K562 (cell line): ENCODE measurements at regions not wholly inside any gene's neighbourhood (a gene's known extent, or its start where the extent isn't known, plus 50 kb on each side); places are given as distances from the start of the nearest gene placed in this dataset.

Source experiments
- ATAC-seq: fragments of 200-7000 bp; cut with Tn5 transposase; 3 replicates; pipeline ENCODE4 v1.9.1; 2020; ENCODE audit warnings: moderate library complexity
- BruUV-seq: library from RNA; stranded (reverse); fragments of 400-500 nt; replicated peaks from 2 replicates; lab custom pipeline; 2021; lab: Mats Ljungman, UMichigan
- CTCF ChIA-PET: fragments of 300-600 bp; formaldehyde crosslinking; extraction: SDS; loops from one replicate; lab custom pipeline; 2021; ENCODE audit warnings: low intra/inter-chr PET ratio; lab: Yijun Ruan, JAX
- POLR2A ChIA-PET: fragments of 300-600, 350-650 bp; sonication (Branson Sonifier 250); formaldehyde crosslinking; extraction: SDS; loops from one replicate; lab custom pipeline; 2021; ENCODE audit warnings: antibody characterized with exemption, inconsistent platforms; lab: Yijun Ruan, JAX
- DNase-seq, 4 experiments: peaks; one replicate each; pipeline versions ENCODE4 v3.0.0 to v3.0.0-alpha.2; 2011 to 2018; ENCODE audit warnings: low spot score in 3 of 4, mixed read lengths in 3 of 4; ENCODE audit errors: extremely low read depth in 1 of 4
- FAIRE-seq: peaks from 2 replicates; lab custom pipeline; 2011; peaks lifted over from hg19 to GRCh38; lab: Jason Lieb, UNC
- H2AFZ ChIP-seq: 2 replicates; pipeline ENCODE4 v1.6.0; 2011; ENCODE audit warnings: low read depth, low read length, control low read depth, inconsistent platforms
- H3K27ac ChIP-seq: fragments of 200-600 bp; 3 replicates; pipeline ENCODE4 v1.8.0; 2011; ENCODE audit warnings: low read depth, mild to moderate bottlenecking, control low read depth, inconsistent platforms, low read length, moderate library complexity, mixed read lengths; ENCODE audit errors: extremely low read depth
- H3K27me3 ChIP-seq, 2 experiments: fragments of 300-600 bp in 1 of 2; 2 replicates in 1 of 2; 3 replicates in 1 of 2; pipeline versions ENCODE4 v1.6.0 to v1.8.0; 2011; ENCODE audit warnings: inconsistent platforms in 2 of 2, low read length in 2 of 2, mild to moderate bottlenecking in 1 of 2, mixed read lengths in 1 of 2, moderate library complexity in 1 of 2; ENCODE audit not compliant: control insufficient read depth in 2 of 2, insufficient read depth in 2 of 2
- H3K36me3 ChIP-seq: fragments of 300-600 bp; 3 replicates; pipeline ENCODE4 v1.8.0; 2011; ENCODE audit warnings: mild to moderate bottlenecking, low read length, inconsistent platforms; ENCODE audit not compliant: control insufficient read depth, insufficient read depth
- H3K4me1 ChIP-seq, 2 experiments: fragments of 200-600 bp in 1 of 2; replicated peaks in 1 of 2; 2 replicates in 1 of 2; 3 replicates in 1 of 2; pipeline versions ENCODE4 v1.5.1 to v1.8.0; 2011; ENCODE audit warnings: inconsistent platforms in 2 of 2, low read length in 2 of 2, mild to moderate bottlenecking in 1 of 2, mixed read lengths in 1 of 2, moderate library complexity in 1 of 2; ENCODE audit not compliant: control insufficient read depth in 2 of 2, insufficient read depth in 2 of 2
- H3K4me2 ChIP-seq: 2 replicates; pipeline ENCODE4 v1.6.1; 2011; ENCODE audit warnings: low read length, control low read depth, inconsistent platforms, mixed read lengths; ENCODE audit not compliant: insufficient read depth
- H3K4me3 ChIP-seq: fragments of 200-600 bp; sonication (generic), shearing (Covaris generic); 2 replicates; pipeline ENCODE4 v1.5.1; 2016; ENCODE audit warnings: control low read depth, inconsistent platforms
- H3K79me2 ChIP-seq: fragments of 200-600 bp; 3 replicates; pipeline ENCODE4 v1.8.0; 2011; ENCODE audit warnings: low read length, inconsistent platforms; ENCODE audit not compliant: control insufficient read depth, insufficient read depth
- H3K9ac ChIP-seq, 2 experiments: 2 replicates each; pipeline versions ENCODE4 v1.6.0 to v1.6.1; 2011; ENCODE audit warnings: low read depth in 2 of 2, low read length in 2 of 2, control low read depth in 1 of 2, inconsistent platforms in 1 of 2, mild to moderate bottlenecking in 1 of 2, mixed read lengths in 1 of 2; ENCODE audit not compliant: insufficient read depth in 1 of 2
- H3K9me1 ChIP-seq: one replicate; pipeline ENCODE4 v1.6.0; 2011; ENCODE audit warnings: inconsistent platforms, mild to moderate bottlenecking, low read length, moderate library complexity; ENCODE audit not compliant: control insufficient read depth, insufficient read depth
- H3K9me3 ChIP-seq: replicated peaks from 2 replicates; pipeline ENCODE4 v1.5.1; 2011; ENCODE audit warnings: low read depth, low read length, inconsistent platforms; ENCODE audit not compliant: control insufficient read depth, insufficient read depth
- H4K20me1 ChIP-seq: replicated peaks from 2 replicates; pipeline ENCODE4 v1.6.1; 2011; ENCODE audit warnings: low read length, inconsistent platforms, mixed read lengths; ENCODE audit not compliant: control insufficient read depth, insufficient read depth
- ELF1 ChIP-seq: fragments of 200-800 bp; sonication (Bioruptor generic); IDR thresholded peaks from 2 replicates; pipeline ENCODE4 v1.6.1; 2016; ENCODE audit warnings: missing genetic modification characterization, missing compliant biosample characterization
- HMBOX1 ChIP-seq: sonication (generic); IDR thresholded peaks from 2 replicates; pipeline ENCODE4 v1.6.1; 2016
- HMGXB4 ChIP-seq: sonication (generic); formaldehyde crosslinking; IDR thresholded peaks from 2 replicates; pipeline ENCODE4 v1.8.1; 2023; ENCODE audit warnings: mild to moderate bottlenecking, missing genetic modification reagents
- KAT8 ChIP-seq: fragments of 450-650 bp; IDR thresholded peaks from 2 replicates; pipeline ENCODE4 v1.6.1; 2016; ENCODE audit warnings: low read depth, mild to moderate bottlenecking
- NFYB ChIP-seq: IDR thresholded peaks from 2 replicates; pipeline ENCODE4 v1.6.1; 2011; ENCODE audit warnings: mild to moderate bottlenecking, moderate library complexity; ENCODE audit not compliant: insufficient read length; ENCODE audit errors: extremely low read depth
- NR2C1 ChIP-seq, 2 experiments: fragments of 450-650 bp; IDR thresholded peaks; 2 replicates each; pipeline ENCODE4 v1.6.1; 2017; ENCODE audit warnings: mild to moderate bottlenecking in 2 of 2, antibody characterized with exemption in 1 of 2, inconsistent platforms in 1 of 2, missing compliant biosample characterization in 1 of 2, missing genetic modification characterization in 1 of 2
- PTBP1 ChIP-seq: fragments of 200-400 bp; formaldehyde crosslinking; IDR thresholded peaks from 2 replicates; pipeline ENCODE4 v1.6.1; 2017; ENCODE audit warnings: low read depth, low read length
- RBM14 ChIP-seq: fragments of 200-400 bp; formaldehyde crosslinking; IDR thresholded peaks from 2 replicates; pipeline ENCODE4 v1.6.1; 2018; ENCODE audit warnings: low read depth, mild to moderate bottlenecking, low read length, moderate library complexity, borderline replicate concordance; ENCODE audit not compliant: insufficient read depth
- YY1 ChIP-seq, 3 experiments: IDR thresholded peaks; 2 replicates each; pipeline ENCODE4 v1.6.1; 2011; ENCODE audit warnings: low read length in 2 of 3, mild to moderate bottlenecking in 2 of 3, moderate library complexity in 2 of 3, borderline replicate concordance in 1 of 3, control low read depth in 1 of 3, low read depth in 1 of 3; ENCODE audit not compliant: insufficient read depth in 3 of 3, insufficient replicate concordance in 2 of 3, control insufficient read depth in 1 of 3, insufficient read length in 1 of 3; ENCODE audit errors: extremely low read depth in 1 of 3
- ZKSCAN1 ChIP-seq: fragments of 150-350 bp; IDR thresholded peaks from 2 replicates; pipeline ENCODE4 v1.6.1; 2016; ENCODE audit warnings: low read depth, low read length
- WGBS: fragments of 100-300 bp; shearing (Covaris generic); methylation state at CpG from one replicate; pipeline ENCODE4 v1.1.6; 2016; ENCODE audit warnings: low coverage, mixed read lengths; ENCODE audit not compliant: insufficient coverage; ENCODE audit errors: missing lambda C conversion rate; 5-methylcytosine and 5-hydroxymethylcytosine counted together
- in situ Hi-C: fragments of 300-500 bp; cut with MboI; formaldehyde crosslinking; loops from 4 replicates; pipeline ENCODE4 v1.15.0; 2018; ENCODE audit warnings: inconsistent platforms, mixed read lengths
- intact Hi-C: fragments of 100-400 bp; cut with micrococcal nuclease; formaldehyde crosslinking; loops from 2 replicates; pipeline ENCODE4 v1.14.2; 2022

GRCh38 chr6:151178373-151178772 is 61.4 kb upstream of the AKAP12 start:
- 0% methylated on average over 3 of the region's 3 CpGs for WGBS
- intact Hi-C loops, result no loop called here
- peak in 1 of 3 experiments; percentile 56 for TF ChIP-seq YY1 (IDR thresholded peaks at IDR 0.05; ENCODE audit: borderline replicate concordance in 1 of 3, control insufficient read depth in 1 of 3, extremely low read depth in 1 of 3, insufficient read depth in 3 of 3, insufficient read length in 1 of 3, insufficient replicate concordance in 2 of 3, low read depth in 1 of 3, low read length in 2 of 3)
- TF ChIP-seq NFYB, result no peak

GRCh38 chr6:151179321-151179720 is 60.4 kb upstream of the AKAP12 start:
- CTCF ChIA-PET, result no interaction called here
- WGBS, result 0% methylated on average over 2 of the region's 2 CpGs
- Histone ChIP-seq H3K9me3 (no peaks in the 10 kb centered on the region), H3K4me3 (no peak overlapping the region), H3K27me3 (peaks cover 13 to 41% of the 10 kb centered on the region in 2 experiments; a peak in 4 of 5 replicates), H3K9me1 (no peaks in the 10 kb centered on the region), H3K36me3 (no peaks in the 10 kb centered on the region), H3K27ac (no peak overlapping the region)
- in situ Hi-C loops, result no loop called here
- no peak for ATAC-seq
- no peak for TF ChIP-seq KAT8
- TF ChIP-seq NR2C1 (IDR thresholded peaks at IDR 0.05), result no peak
- no peak for TF ChIP-seq NR2C1 (tag; IDR thresholded peaks at IDR 0.05)
- no peak for TF ChIP-seq RBM14
- no peak for TF ChIP-seq ZKSCAN1
- TF ChIP-seq HMBOX1, result no peak
- no peak for TF ChIP-seq PTBP1
- no peak for TF ChIP-seq ELF1 (tag)
- TF ChIP-seq HMGXB4, result no peak
- TF ChIP-seq, all 486 proteins: peak for 0
- Histone ChIP-seq H2AFZ (no peak overlapping the region), H3K4me1 (0 out of 5 replicates have a peak, but pooled peaks cover 0 to 2% of the 10 kb centered on the region in 2 experiments), H3K4me2 (no peak overlapping the region), H3K9ac (no peak overlapping the region), H3K79me2 (no peaks in the 10 kb centered on the region), H4K20me1 (no peaks in the 10 kb centered on the region)
- BruUV-seq, result no TSS peak
- FAIRE-seq (no peak), DNase-seq (no peak)
- POLR2A ChIA-PET, result interaction anchor here (0.7 to 1.6 kb wide), 4 partner anchors 9 to 201 kb away, joined by 3 to 4 read pairs (median 4); no protein-coding TSS in a partner anchor
- intact Hi-C loops, result no loop called here

More at GRCh38 chr6:151178373-151178772, 61.4 kb upstream of the AKAP12 start:
- no TSS peak for BruUV-seq
- CTCF ChIA-PET, result no interaction called here
- H3K4me2 ChIP-seq, result no peak overlapping the region
- H3K79me2 ChIP-seq, result no peaks in the 10 kb centered on the region
- H3K4me3 ChIP-seq, result no peak overlapping the region
- H3K27ac ChIP-seq, result no peak overlapping the region
- DNase-seq (no peak), ATAC-seq (no peak), FAIRE-seq (no peak)
- no peaks in the 10 kb centered on the region for H3K9me3 ChIP-seq
- H3K9ac ChIP-seq, result no peak overlapping the region
- H3K4me1 ChIP-seq, result 0 out of 5 replicates have a peak, but pooled peaks cover 0 to 2% of the 10 kb centered on the region in 2 experiments
- H2AFZ ChIP-seq, result no peak overlapping the region
- peaks cover 13 to 38% of the 10 kb centered on the region in 2 experiments; a peak in 4 of 5 replicates for H3K27me3 ChIP-seq
- no peaks in the 10 kb centered on the region for H3K36me3 ChIP-seq
- H3K9me1 ChIP-seq, result no peaks in the 10 kb centered on the region
- POLR2A ChIA-PET, result interaction anchor here (1.5 to 1.6 kb wide), 2 partner anchors 51 to 200 kb away, joined by 3 to 4 read pairs; no protein-coding TSS in a partner anchor
- in situ Hi-C loops, result no loop called here
- H4K20me1 ChIP-seq, result no peaks in the 10 kb centered on the region
